ENCODE measurements at regions not wholly inside any gene's neighbourhood (a gene's known extent, or its start where the extent isn't known, plus 50 kb on each side); places are given as distances from the start of the nearest gene placed in this dataset.
A peak's percentile ranks its signal among the peaks of the same experiment; 100 is the strongest.

GRCh38 chr15:91609966-91610365 is 243.5 kb upstream of the SLCO3A1 start:
- Histone ChIP-seq H3K9me2 (ENCODE audit: insufficient read depth, low read length) (no peaks in the 10 kb centered on the region), H3K9me3 (ENCODE audit: low read length) (no peaks in the 10 kb centered on the region), H4K20me1 (ENCODE audit: insufficient read depth) (no peaks in the 10 kb centered on the region), H3K36me3 (ENCODE audit: insufficient read depth, low read length) (no peaks in the 10 kb centered on the region), H3K9ac (ENCODE audit: low read length) (peak overlapping the region; percentile 10), H2AFZ (ENCODE audit: low read depth, low read length) (no peak overlapping the region), H3K27ac (ENCODE audit: low read length) (peak overlapping the region; percentile 58), H3K79me2 (replicated peaks; ENCODE audit: insufficient read depth, low read length) (no peaks in the 10 kb centered on the region), H3K4me2 (ENCODE audit: low read length) (no peak overlapping the region), H3K4me3 (ENCODE audit: low read length) (peak overlapping the region; percentile 23), H3F3A (ENCODE audit: insufficient read depth, low read length, poor library complexity, severe bottlenecking) (no peaks in the 10 kb centered on the region), H3K27me3 (ENCODE audit: insufficient read depth, low read depth, low read length) (no peaks in the 10 kb centered on the region)
- peak; percentile 33 for TF ChIP-seq RAD21 (conservative IDR thresholded peaks at IDR 0.05)
- peak; percentile 66 for TF ChIP-seq POLR2AphosphoS5 (IDR thresholded peaks at IDR 0.05)
- TF ChIP-seq SMC3 (conservative IDR thresholded peaks at IDR 0.05; ENCODE audit: poor library complexity), result peak; percentile 27
- TF ChIP-seq EP300 (conservative IDR thresholded peaks at IDR 0.05; ENCODE audit: poor library complexity, severe bottlenecking), result peak; percentile 49
- no peak for TF ChIP-seq MXI1 (conservative IDR thresholded peaks at IDR 0.05; ENCODE audit: poor library complexity, severe bottlenecking)
- no peak for TF ChIP-seq EZH2 (IDR thresholded peaks at IDR 0.05; ENCODE audit: borderline replicate concordance, insufficient read depth, low read length, poor library complexity, severe bottlenecking)
- TF ChIP-seq TAF1 (IDR thresholded peaks at IDR 0.05; ENCODE audit: low read depth), result no peak
- TF ChIP-seq, protein P1, sequence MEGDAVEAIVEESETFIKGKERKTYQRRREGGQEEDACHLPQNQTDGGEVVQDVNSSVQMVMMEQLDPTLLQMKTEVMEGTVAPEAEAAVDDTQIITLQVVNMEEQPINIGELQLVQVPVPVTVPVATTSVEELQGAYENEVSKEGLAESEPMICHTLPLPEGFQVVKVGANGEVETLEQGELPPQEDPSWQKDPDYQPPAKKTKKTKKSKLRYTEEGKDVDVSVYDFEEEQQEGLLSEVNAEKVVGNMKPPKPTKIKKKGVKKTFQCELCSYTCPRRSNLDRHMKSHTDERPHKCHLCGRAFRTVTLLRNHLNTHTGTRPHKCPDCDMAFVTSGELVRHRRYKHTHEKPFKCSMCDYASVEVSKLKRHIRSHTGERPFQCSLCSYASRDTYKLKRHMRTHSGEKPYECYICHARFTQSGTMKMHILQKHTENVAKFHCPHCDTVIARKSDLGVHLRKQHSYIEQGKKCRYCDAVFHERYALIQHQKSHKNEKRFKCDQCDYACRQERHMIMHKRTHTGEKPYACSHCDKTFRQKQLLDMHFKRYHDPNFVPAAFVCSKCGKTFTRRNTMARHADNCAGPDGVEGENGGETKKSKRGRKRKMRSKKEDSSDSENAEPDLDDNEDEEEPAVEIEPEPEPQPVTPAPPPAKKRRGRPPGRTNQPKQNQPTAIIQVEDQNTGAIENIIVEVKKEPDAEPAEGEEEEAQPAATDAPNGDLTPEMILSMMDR (IDR thresholded peaks at IDR 0.05; ENCODE audit: poor library complexity, severe bottlenecking), result no peak
- TF ChIP-seq REST (IDR thresholded peaks at IDR 0.05; ENCODE audit: borderline replicate concordance), result no peak

GRCh38 chr15:91611561-91612323 is 241.8 kb upstream of the SLCO3A1 start:
- Histone ChIP-seq H4K20me1 (ENCODE audit: insufficient read depth) (no peaks in the 10 kb centered on the region), H3K9ac (ENCODE audit: low read length) (no peak overlapping the region), H3K9me2 (ENCODE audit: insufficient read depth, low read length) (no peaks in the 10 kb centered on the region), H2AFZ (ENCODE audit: low read depth, low read length) (no peak overlapping the region), H3K79me2 (replicated peaks; ENCODE audit: insufficient read depth, low read length) (no peaks in the 10 kb centered on the region), H3K4me2 (ENCODE audit: low read length) (no peak overlapping the region), H3F3A (ENCODE audit: insufficient read depth, low read length, poor library complexity, severe bottlenecking) (no peaks in the 10 kb centered on the region), H3K4me3 (ENCODE audit: low read length) (no peak overlapping the region), H3K9me3 (ENCODE audit: low read length) (no peaks in the 10 kb centered on the region), H3K27ac (ENCODE audit: low read length) (no peak overlapping the region), H3K36me3 (ENCODE audit: insufficient read depth, low read length) (no peaks in the 10 kb centered on the region), H3K27me3 (ENCODE audit: insufficient read depth, low read depth, low read length) (no peaks in the 10 kb centered on the region)
- no peak for TF ChIP-seq TAF1 (IDR thresholded peaks at IDR 0.05; ENCODE audit: low read depth)
- TF ChIP-seq POLR2AphosphoS5 (IDR thresholded peaks at IDR 0.05), result no peak
- TF ChIP-seq, protein P1 (IDR thresholded peaks at IDR 0.05; ENCODE audit: poor library complexity, severe bottlenecking), result no peak
- no peak for TF ChIP-seq RAD21 (conservative IDR thresholded peaks at IDR 0.05)
- no peak for TF ChIP-seq REST (IDR thresholded peaks at IDR 0.05; ENCODE audit: borderline replicate concordance)
- no peak for TF ChIP-seq EP300 (conservative IDR thresholded peaks at IDR 0.05; ENCODE audit: poor library complexity, severe bottlenecking)
- TF ChIP-seq EZH2 (IDR thresholded peaks at IDR 0.05; ENCODE audit: borderline replicate concordance, insufficient read depth, low read length, poor library complexity, severe bottlenecking), result no peak
- TF ChIP-seq SMC3 (conservative IDR thresholded peaks at IDR 0.05; ENCODE audit: poor library complexity), result no peak
